Esophagus squamous epithelium (tissue), 4 donors: ENCODE measurements at regions not wholly inside any gene's neighbourhood (a gene's known extent, or its start where the extent isn't known, plus 50 kb on each side); places are given as distances from the start of the nearest gene placed in this dataset.
"Not testable (repeated sequence)": the region's sequence is repeated elsewhere in the genome, so short reads cannot be mapped to it uniquely, and the experiment has no call there.

Source experiments
- CTCF ChIP-seq, 6 experiments: fragments of 450-650 bp in 4 of 6; fragments of 200-600 bp in 2 of 6; sonication (generic) in 2 of 6; IDR thresholded peaks; one replicate each; pipeline ENCODE4 v1.5.1; 2016 to 2019; ENCODE audit warnings: antibody characterized with exemption in 6 of 6, mild to moderate bottlenecking in 4 of 6, moderate library complexity in 4 of 6
- POLR2A ChIP-seq, 4 donors: fragments of 450-650 bp; IDR thresholded peaks; one replicate each; pipeline ENCODE4 v1.6.1; 2017; ENCODE audit warnings: antibody characterized with exemption in 4 of 4, mild to moderate bottlenecking in 4 of 4, moderate library complexity in 3 of 4

GRCh38 chr15:20420710-20421109 lies 120.9 kb downstream of the GOLGA6L6 start:
- not testable (repeated sequence) for TF ChIP-seq CTCF, POLR2A (IDR thresholded peaks at IDR 0.05)
